ENCODE measurements at regions not wholly inside any gene's neighbourhood (a gene's known extent, or its start where the extent isn't known, plus 50 kb on each side); places are given as distances from the start of the nearest gene placed in this dataset.

GRCh38 chr12:34205401-34205800 lies 183.1 kb downstream of the ALG10 start:
- no peak overlapping the region for H3K4me3 ChIP-seq (ENCODE audit: low read depth, low read length)
- no peak for DNase-seq (ENCODE audit: low read depth, low spot score)
- in situ Hi-C loops (cut with HindIII; ENCODE audit: low sequenced_read_pairs): no loop called here
- no peak for TF ChIP-seq CTCF (IDR thresholded peaks at IDR 0.05; ENCODE audit: low read depth, low read length)

- DNase-seq (ENCODE audit: low read depth, low spot score): no peak
- in situ Hi-C loops (cut with HindIII; ENCODE audit: low sequenced_read_pairs): no loop called here
Observed at GRCh38 chr12:34206061-34206785, 183.9 kb downstream of the ALG10 start.

GRCh38 chr12:34207858-34208257 lies 185.6 kb downstream of the ALG10 start:
- in situ Hi-C loops (cut with HindIII; ENCODE audit: low sequenced_read_pairs): no loop called here
- no peak for DNase-seq (ENCODE audit: low read depth, low spot score)
- no peak overlapping the region for H3K4me3 ChIP-seq (ENCODE audit: low read depth, low read length)
- TF ChIP-seq CTCF (IDR thresholded peaks at IDR 0.05; ENCODE audit: low read depth, low read length): no peak

More at GRCh38 chr12:34206061-34206785, 183.9 kb downstream of the ALG10 start:
- TF ChIP-seq CTCF (IDR thresholded peaks at IDR 0.05; ENCODE audit: low read depth, low read length): no peak
- H3K4me3 ChIP-seq (ENCODE audit: low read depth, low read length): no peak overlapping the region

GRCh38 chr12:34208331-34209258 lies 186.3 kb downstream of the ALG10 start:
- in situ Hi-C loops (cut with HindIII; ENCODE audit: low sequenced_read_pairs): no loop called here
- DNase-seq (ENCODE audit: low read depth, low spot score): no peak
- TF ChIP-seq CTCF (IDR thresholded peaks at IDR 0.05; ENCODE audit: low read depth, low read length): no peak
- H3K4me3 ChIP-seq (ENCODE audit: low read depth, low read length): no peak overlapping the region

- H3K4me3 ChIP-seq (ENCODE audit: low read depth, low read length): no peak overlapping the region
Observed at GRCh38 chr12:34209259-34209835, 187.1 kb downstream of the ALG10 start.

More at GRCh38 chr12:34209259-34209835, 187.1 kb downstream of the ALG10 start:
- DNase-seq (ENCODE audit: low read depth, low spot score): no peak
- TF ChIP-seq CTCF (IDR thresholded peaks at IDR 0.05; ENCODE audit: low read depth, low read length): no peak
- in situ Hi-C loops (cut with HindIII; ENCODE audit: low sequenced_read_pairs): no loop called here

Measured in astrocyte of the spinal cord (primary cell).